ENCODE measurements at regions not wholly inside any gene's neighbourhood (a gene's known extent, or its start where the extent isn't known, plus 50 kb on each side); places are given as distances from the start of the nearest gene placed in this dataset.

DNA sequence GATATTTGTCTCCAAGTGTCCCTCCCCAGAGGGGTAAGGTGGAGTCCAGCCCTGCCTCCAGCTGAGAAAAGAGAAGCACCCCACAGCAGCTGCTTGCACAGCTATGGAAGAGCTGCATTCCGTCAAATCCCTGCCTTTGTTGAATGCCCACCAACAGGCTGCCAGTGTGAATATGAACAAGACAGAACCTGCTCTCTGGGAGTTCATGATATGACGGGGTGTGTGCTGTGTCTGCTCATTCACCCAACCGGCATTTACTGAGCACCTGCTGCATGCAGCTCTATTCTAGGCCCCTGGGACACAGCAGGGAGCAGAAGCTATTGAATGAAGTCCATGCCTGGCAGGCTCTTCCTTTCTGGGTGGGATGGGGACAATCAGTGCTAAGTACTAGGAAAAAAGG lies 238.8 kb downstream of the GADD45G start:
- TF ChIP-seq CTCF (IDR thresholded peaks at IDR 0.05) (no peak), POLR2A (IDR thresholded peaks at IDR 0.05) (no peak)

All from suprapubic skin (tissue), 3 donors.